GM10266 (cell line): ENCODE measurements at regions not wholly inside any gene's neighbourhood (a gene's known extent, or its start where the extent isn't known, plus 50 kb on each side); places are given as distances from the start of the nearest gene placed in this dataset.

Experiments
- DNase-seq: peaks from one replicate; pipeline ENCODE4 v3.0.0; 2012; ENCODE audit errors: extremely low spot score
- CTCF ChIP-seq: IDR thresholded peaks from 2 replicates; pipeline ENCODE4 v1.5.1; 2012; ENCODE audit warnings: mild to moderate bottlenecking, low read depth; ENCODE audit not compliant: control insufficient read depth, insufficient read depth; ENCODE audit errors: missing control alignments

- DNase-seq, result no peak
- TF ChIP-seq CTCF, result no peak
These were observed 165.0 kb upstream of the SULF2 start for GRCh38 chr20:47950124-47950912.

- no peak for DNase-seq
- TF ChIP-seq CTCF, result no peak
These were observed 163.9 kb upstream of the SULF2 start for GRCh38 chr20:47949230-47949629.

- DNase-seq, result no peak
- no peak for TF ChIP-seq CTCF
These were observed 159.4 kb upstream of the SULF2 start for GRCh38 chr20:47944682-47945081.

- no peak for TF ChIP-seq CTCF
- DNase-seq, result no peak
These were observed 156.6 kb upstream of the SULF2 start for GRCh38 chr20:47941869-47942268.

- no peak for TF ChIP-seq CTCF
- no peak for DNase-seq
These were observed 155.0 kb upstream of the SULF2 start for GRCh38 chr20:47940101-47940813.

GRCh38 chr20:47936612-47937011 lies 151.3 kb upstream of the SULF2 start:
- no peak for DNase-seq
- TF ChIP-seq CTCF, result no peak

- DNase-seq, result no peak
- no peak for TF ChIP-seq CTCF
These were observed 149.5 kb upstream of the SULF2 start for GRCh38 chr20:47934761-47935160.
